Stimulated activated CD4-positive, alpha-beta T cell treated with anti-CD3 and anti-CD28 coated beads, Interleukin-1b, Interleukin-23, amount 100 ng/mL, for 24 hours (primary cell): ENCODE measurements at regions not wholly inside any gene's neighbourhood (a gene's known extent, or its start where the extent isn't known, plus 50 kb on each side); places are given as distances from the start of the nearest gene placed in this dataset.
"Not testable (repeated sequence)": the region's sequence is repeated elsewhere in the genome, so short reads cannot be mapped to it uniquely, and the experiment has no call there.

Source experiments
- DNase-seq, 4 experiments: peaks; one replicate each; pipeline ENCODE4 v3.0.0-alpha.2; 2020; ENCODE audit warnings: low read depth in 4 of 4, low spot score in 1 of 4

GRCh38 chr6:119676961-119677360 lies 327.4 kb upstream of the MAN1A1 start:
- DNase-seq = no peak

GRCh38 chr6:119676230-119676629 lies 326.7 kb upstream of the MAN1A1 start:
- no peak for DNase-seq

GRCh38 chr6:119673741-119674140 lies 324.2 kb upstream of the MAN1A1 start:
- DNase-seq = no peak

- no peak for DNase-seq
These were observed 323.2 kb upstream of the MAN1A1 start for GRCh38 chr6:119672725-119673124.

GRCh38 chr6:119671105-119671504 lies 321.5 kb upstream of the MAN1A1 start:
- no peak for DNase-seq

GRCh38 chr6:119669221-119669620 lies 319.7 kb upstream of the MAN1A1 start:
- DNase-seq = no peak

GRCh38 chr6:119665432-119665831 lies 315.9 kb upstream of the MAN1A1 start:
- DNase-seq = not testable (repeated sequence)

- no peak for DNase-seq
These were observed 312.1 kb upstream of the MAN1A1 start for GRCh38 chr6:119661628-119662027.

GRCh38 chr6:119661078-119661477 lies 311.5 kb upstream of the MAN1A1 start:
- DNase-seq = no peak

GRCh38 chr6:119658917-119659316 lies 309.4 kb upstream of the MAN1A1 start:
- DNase-seq = no peak

GRCh38 chr6:119655124-119655523 lies 305.6 kb upstream of the MAN1A1 start:
- DNase-seq = no peak

- no peak for DNase-seq
These were observed 303.8 kb upstream of the MAN1A1 start for GRCh38 chr6:119653329-119653728.

- no peak for DNase-seq
These were observed 300.0 kb upstream of the MAN1A1 start for GRCh38 chr6:119649531-119649930.

GRCh38 chr6:119647309-119647708 lies 297.7 kb upstream of the MAN1A1 start:
- DNase-seq = no peak

GRCh38 chr6:119643876-119644275 lies 294.3 kb upstream of the MAN1A1 start:
- DNase-seq = no peak

- DNase-seq = no peak
These were observed 288.2 kb upstream of the MAN1A1 start for GRCh38 chr6:119637768-119638167.

GRCh38 chr6:119636060-119636459 lies 286.5 kb upstream of the MAN1A1 start:
- no peak for DNase-seq

GRCh38 chr6:119633461-119633860 lies 283.9 kb upstream of the MAN1A1 start:
- DNase-seq = no peak

GRCh38 chr6:119630561-119631192 lies 281.1 kb upstream of the MAN1A1 start:
- DNase-seq = no peak

- no peak for DNase-seq
These were observed 279.4 kb upstream of the MAN1A1 start for GRCh38 chr6:119628691-119629594.

- no peak for DNase-seq
These were observed 278.5 kb upstream of the MAN1A1 start for GRCh38 chr6:119627908-119628669.
